Ishikawa (cell line): ENCODE measurements at regions not wholly inside any gene's neighbourhood (a gene's known extent, or its start where the extent isn't known, plus 50 kb on each side); places are given as distances from the start of the nearest gene placed in this dataset.

Source experiments
- CREB1 ChIP-seq: IDR thresholded peaks from 2 replicates; pipeline ENCODE4 v1.6.1; 2012; ENCODE audit warnings: low read depth
- EGR1 ChIP-seq: IDR thresholded peaks from 2 replicates; pipeline ENCODE4 v1.6.1; 2012
- EP300 ChIP-seq: IDR thresholded peaks from 2 replicates; pipeline ENCODE4 v1.6.1; 2012; ENCODE audit warnings: borderline replicate concordance
- FOXM1 ChIP-seq: IDR thresholded peaks from 2 replicates; pipeline ENCODE4 v1.6.1; 2012; ENCODE audit warnings: low read depth, borderline replicate concordance
- NFIC ChIP-seq: IDR thresholded peaks from 2 replicates; pipeline ENCODE4 v1.6.1; 2012
- RAD21 ChIP-seq: IDR thresholded peaks from 2 replicates; pipeline ENCODE4 v1.6.1; 2012; ENCODE audit warnings: low read depth
- REST ChIP-seq: IDR thresholded peaks from 2 replicates; pipeline ENCODE4 v1.6.1; 2012; ENCODE audit warnings: low read depth, mild to moderate bottlenecking
- TAF1 ChIP-seq: IDR thresholded peaks from 2 replicates; pipeline ENCODE4 v1.6.1; 2012; ENCODE audit warnings: low read depth, mild to moderate bottlenecking
- TCF12 ChIP-seq: IDR thresholded peaks from 2 replicates; pipeline ENCODE4 v1.6.1; 2012; ENCODE audit warnings: low read depth
- TEAD4 ChIP-seq: IDR thresholded peaks from 2 replicates; pipeline ENCODE4 v1.6.1; 2012
- USF1 ChIP-seq: IDR thresholded peaks from 2 replicates; pipeline ENCODE4 v1.6.1; 2012
- YY1 ChIP-seq: IDR thresholded peaks from 2 replicates; pipeline ENCODE4 v1.6.1; 2012; ENCODE audit warnings: low read depth
- ZBTB7A ChIP-seq: IDR thresholded peaks from 2 replicates; pipeline ENCODE4 v1.6.1; 2012; ENCODE audit warnings: low read depth
- TF ChIP-seq, protein P1 (sequence below): IDR thresholded peaks from 2 replicates; pipeline ENCODE4 v1.6.1; 2012

DNA sequence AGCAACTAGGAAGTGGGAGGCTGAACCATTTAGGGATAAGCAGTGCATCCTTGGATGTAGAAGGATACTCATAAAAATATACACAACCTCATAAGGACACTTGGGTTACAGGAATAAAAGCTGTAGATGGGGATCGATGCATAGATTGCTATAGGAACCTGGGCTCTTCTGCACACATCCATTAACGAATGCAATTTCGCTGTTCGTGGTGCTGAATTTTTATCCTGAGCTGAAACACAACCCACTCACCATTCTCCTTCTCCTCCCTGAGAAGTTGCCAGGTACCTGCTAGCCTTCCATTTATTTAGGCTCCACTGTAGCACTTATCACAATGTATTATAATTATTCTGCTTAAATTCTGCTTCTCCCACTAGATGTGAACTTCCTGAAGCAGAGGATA, 320.6 kb upstream of the BRINP1 start:
- TF ChIP-seq TEAD4 = no peak
- peak; percentile 84 for TF ChIP-seq REST

DNA sequence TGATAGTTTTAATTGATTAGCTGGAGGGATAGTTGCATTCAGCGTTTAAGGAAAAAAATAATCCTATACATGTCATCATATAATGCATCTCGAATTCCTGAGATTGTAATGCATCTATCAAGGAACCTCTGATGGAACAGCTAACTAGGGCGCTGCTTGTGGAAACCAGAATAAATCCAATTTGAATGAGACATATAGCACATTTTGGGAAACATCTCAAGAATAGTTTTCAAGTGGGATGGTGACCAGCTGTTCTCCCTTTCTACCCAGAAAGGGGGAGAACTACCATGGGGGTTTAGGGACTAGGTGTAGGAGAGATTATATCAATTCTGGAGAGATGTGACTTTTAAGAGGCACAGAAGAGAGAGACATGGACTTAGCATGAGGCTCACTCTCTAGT, 319.3 kb upstream of the BRINP1 start:
- TF ChIP-seq USF1 (no peak), CREB1 (no peak)

DNA sequence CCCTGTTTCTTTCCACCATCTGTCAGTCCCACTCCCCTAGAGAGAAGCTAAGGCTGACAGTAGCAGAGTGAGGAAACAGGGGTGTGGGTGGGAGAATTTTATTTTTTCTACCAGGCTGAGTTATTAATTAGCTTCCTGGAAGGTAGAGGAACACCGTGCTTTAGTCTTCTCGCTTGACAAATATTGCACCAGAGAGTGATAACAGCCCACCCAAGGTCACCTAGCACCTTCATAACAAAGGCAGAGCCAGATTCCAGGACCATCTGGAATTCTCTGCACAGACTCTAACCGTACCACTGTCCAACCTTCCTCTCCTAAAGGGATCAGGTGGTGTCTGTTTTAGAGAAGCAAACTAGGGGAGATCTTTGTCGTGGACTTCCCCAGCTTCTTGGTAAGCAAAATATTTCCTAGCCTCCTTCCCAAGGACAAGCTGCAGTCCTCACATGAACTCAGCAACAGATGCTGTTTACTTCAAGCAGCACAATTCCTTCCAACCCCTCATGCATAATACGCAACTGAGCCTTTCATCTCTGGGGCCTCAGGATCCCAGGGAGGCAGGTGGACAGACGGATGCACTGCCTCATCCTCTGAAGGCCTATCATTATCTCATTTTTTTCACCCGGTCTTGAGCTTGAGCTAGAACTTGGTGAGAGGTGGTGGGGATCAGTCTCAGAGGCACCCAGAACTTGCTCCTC, 308.7 kb upstream of the BRINP1 start:
- TF ChIP-seq TCF12 (no peak), EP300 (no peak), TEAD4 (no peak), REST (no peak), RAD21 (no peak), FOXM1 (no peak), EGR1 (no peak), TAF1 (no peak), USF1 (no peak)
- TF ChIP-seq, protein P1, sequence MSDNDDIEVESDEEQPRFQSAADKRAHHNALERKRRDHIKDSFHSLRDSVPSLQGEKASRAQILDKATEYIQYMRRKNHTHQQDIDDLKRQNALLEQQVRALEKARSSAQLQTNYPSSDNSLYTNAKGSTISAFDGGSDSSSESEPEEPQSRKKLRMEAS = no peak

- TF ChIP-seq YY1 (no peak), ZBTB7A (no peak), TCF12 (no peak), NFIC (no peak), RAD21 (no peak), EP300 (no peak)
These were observed 306.7 kb upstream of the BRINP1 start for GRCh38 chr9:119675951-119676350.

GRCh38 chr9:119667916-119668315, 298.7 kb upstream of the BRINP1 start:
- no peak for TF ChIP-seq REST
- TF ChIP-seq, protein P1 = no peak
- no peak for TF ChIP-seq RAD21
- TF ChIP-seq USF1 = no peak
- no peak for TF ChIP-seq TEAD4
- no peak for TF ChIP-seq YY1
- no peak for TF ChIP-seq NFIC
- TF ChIP-seq FOXM1 = no peak
